ENCODE measurements at regions not wholly inside any gene's neighbourhood (a gene's known extent, or its start where the extent isn't known, plus 50 kb on each side); places are given as distances from the start of the nearest gene placed in this dataset.

GRCh38 chr1:239436286-239436685, 49.9 kb downstream of the CHRM3 start:
- H3K4me1 Mint-ChIP-seq, result no peaks in the 10 kb centered on the region
- CTCF ChIA-PET, result no interaction called here

GRCh38 chr1:239437822-239438221, 51.5 kb downstream of the CHRM3 start:
- Mint-ChIP-seq H3K9me3 (no peaks in the 10 kb centered on the region), H3K27ac (no peak overlapping the region), H3K27me3 (no peaks in the 10 kb centered on the region), H3K4me3 (no peak overlapping the region), H3K4me1 (no peaks in the 10 kb centered on the region), H3K36me3 (ENCODE audit: low read depth) (no peaks in the 10 kb centered on the region)
- ChIA-PET POLR2A (no interaction called here), CTCF (no interaction called here)
- DNase-seq, result no peak

More at GRCh38 chr1:239436286-239436685, 49.9 kb downstream of the CHRM3 start:
- Mint-ChIP-seq H3K36me3 (ENCODE audit: low read depth) (no peaks in the 10 kb centered on the region), H3K27ac (no peak overlapping the region), H3K27me3 (no peaks in the 10 kb centered on the region), H3K9me3 (no peaks in the 10 kb centered on the region), H3K4me3 (no peak overlapping the region)
- POLR2A ChIA-PET, result no interaction called here
- DNase-seq, result no peak

DNA sequence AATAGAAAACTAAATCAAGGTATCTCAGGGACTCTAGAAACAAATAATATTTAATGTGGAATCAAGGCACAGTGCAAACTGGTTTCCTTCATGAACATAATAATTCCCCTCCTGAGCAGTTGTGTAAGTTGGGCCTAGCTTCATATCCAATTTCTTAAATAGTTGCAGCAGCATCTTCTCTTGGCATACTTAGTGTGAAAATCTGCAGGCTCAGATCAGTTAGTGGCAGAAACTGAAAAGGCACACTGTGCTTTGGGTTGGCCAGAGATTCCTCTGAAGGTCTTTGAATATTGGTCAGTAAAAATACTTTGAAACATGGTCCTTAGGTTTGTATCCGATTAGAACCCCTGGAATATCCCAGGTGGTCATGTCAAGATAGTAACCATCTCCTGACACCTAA, 52.5 kb downstream of the CHRM3 start:
- CTCF ChIA-PET, result no interaction called here
- H3K4me1 Mint-ChIP-seq, result no peaks in the 10 kb centered on the region

GRCh38 chr1:239443361-239443760, 57.0 kb downstream of the CHRM3 start:
- no peaks in the 10 kb centered on the region for H3K36me3 Mint-ChIP-seq (ENCODE audit: low read depth)
- ChIA-PET POLR2A (no interaction called here), CTCF (no interaction called here)
- no peaks in the 10 kb centered on the region for H3K9me3 Mint-ChIP-seq
- H3K27ac Mint-ChIP-seq, result no peak overlapping the region
- H3K27me3 Mint-ChIP-seq, result no peaks in the 10 kb centered on the region
- no peak for DNase-seq
- no peaks in the 10 kb centered on the region for H3K4me1 Mint-ChIP-seq
- H3K4me3 Mint-ChIP-seq, result no peak overlapping the region

More for the DNA sequence above, 52.5 kb downstream of the CHRM3 start:
- no peaks in the 10 kb centered on the region for H3K36me3 Mint-ChIP-seq (ENCODE audit: low read depth)
- no peak for DNase-seq
- no peaks in the 10 kb centered on the region for H3K27me3 Mint-ChIP-seq
- H3K9me3 Mint-ChIP-seq, result no peaks in the 10 kb centered on the region
- POLR2A ChIA-PET, result no interaction called here
- H3K4me3 Mint-ChIP-seq, result no peak overlapping the region
- H3K27ac Mint-ChIP-seq, result no peak overlapping the region

- Mint-ChIP-seq H3K4me3 (no peak overlapping the region), H3K27ac (no peak overlapping the region), H3K4me1 (no peaks in the 10 kb centered on the region), H3K9me3 (no peaks in the 10 kb centered on the region), H3K36me3 (ENCODE audit: low read depth) (no peaks in the 10 kb centered on the region), H3K27me3 (no peaks in the 10 kb centered on the region)
- ChIA-PET CTCF (no interaction called here), POLR2A (no interaction called here)
- DNase-seq, result no peak
Measured at GRCh38 chr1:239446611-239447010, 60.2 kb downstream of the CHRM3 start.

- Mint-ChIP-seq H3K27me3 (no peaks in the 10 kb centered on the region), H3K4me3 (no peak overlapping the region), H3K27ac (no peak overlapping the region), H3K9me3 (no peaks in the 10 kb centered on the region), H3K36me3 (ENCODE audit: low read depth) (no peaks in the 10 kb centered on the region), H3K4me1 (no peaks in the 10 kb centered on the region)
- POLR2A ChIA-PET, result no interaction called here
- DNase-seq, result no peak
- CTCF ChIA-PET, result no interaction called here
Measured at GRCh38 chr1:239448911-239449310, 62.5 kb downstream of the CHRM3 start.

DNA sequence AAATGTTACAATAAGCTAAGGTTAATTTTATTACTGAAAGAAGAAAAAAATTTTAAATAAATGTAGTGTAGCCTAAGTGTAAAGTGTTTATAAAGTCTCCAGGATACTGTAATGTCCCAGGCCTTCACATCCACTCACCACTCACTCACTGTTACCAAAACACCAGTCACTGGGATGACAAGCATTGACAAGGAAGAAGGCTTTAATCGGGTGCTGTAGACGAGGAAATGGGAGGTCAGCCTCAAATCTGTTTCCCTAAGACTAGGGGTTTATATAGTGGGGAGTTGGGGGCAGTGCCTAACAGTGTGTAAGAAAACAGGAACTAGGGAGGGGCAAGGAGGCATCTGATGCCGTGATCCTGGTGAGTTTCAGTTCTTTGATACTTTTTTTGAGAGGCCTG, 69.4 kb downstream of the CHRM3 start:
- Mint-ChIP-seq H3K4me1 (peaks cover 6% of the 10 kb centered on the region), H3K27ac (no peak overlapping the region), H3K27me3 (no peaks in the 10 kb centered on the region), H3K9me3 (peaks cover 8% of the 10 kb centered on the region), H3K36me3 (ENCODE audit: low read depth) (no peaks in the 10 kb centered on the region), H3K4me3 (no peak overlapping the region)
- ChIA-PET POLR2A (no interaction called here), CTCF (no interaction called here)
- DNase-seq, result no peak

- no peak overlapping the region for H3K4me3 Mint-ChIP-seq
- H3K36me3 Mint-ChIP-seq (ENCODE audit: low read depth), result no peaks in the 10 kb centered on the region
- DNase-seq, result no peak
- H3K9me3 Mint-ChIP-seq, result peaks cover 8% of the 10 kb centered on the region
- peaks cover 6% of the 10 kb centered on the region for H3K4me1 Mint-ChIP-seq
- H3K27ac Mint-ChIP-seq, result no peak overlapping the region
- CTCF ChIA-PET, result interaction anchor here (0.6 kb wide), 1 partner anchor 10 kb away, joined by 3 read pairs; no protein-coding TSS in a partner anchor
- no peaks in the 10 kb centered on the region for H3K27me3 Mint-ChIP-seq
- POLR2A ChIA-PET, result no interaction called here
Measured at GRCh38 chr1:239456788-239457187, 70.4 kb downstream of the CHRM3 start.

GRCh38 chr1:239457491-239458143, 71.2 kb downstream of the CHRM3 start:
- no peak overlapping the region for H3K27ac Mint-ChIP-seq
- POLR2A ChIA-PET, result no interaction called here
- DNase-seq, result no peak
- H3K27me3 Mint-ChIP-seq, result no peaks in the 10 kb centered on the region
- H3K4me3 Mint-ChIP-seq, result no peak overlapping the region
- H3K36me3 Mint-ChIP-seq (ENCODE audit: low read depth), result no peaks in the 10 kb centered on the region
- H3K4me1 Mint-ChIP-seq, result peaks cover 6% of the 10 kb centered on the region
- CTCF ChIA-PET, result no interaction called here
- peaks cover 8% of the 10 kb centered on the region for H3K9me3 Mint-ChIP-seq

GRCh38 chr1:239458144-239458500, 71.8 kb downstream of the CHRM3 start:
- DNase-seq, result no peak
- Mint-ChIP-seq H3K27ac (no peak overlapping the region), H3K36me3 (ENCODE audit: low read depth) (no peaks in the 10 kb centered on the region), H3K9me3 (peaks cover 8% of the 10 kb centered on the region), H3K27me3 (no peaks in the 10 kb centered on the region), H3K4me1 (peaks cover 6% of the 10 kb centered on the region), H3K4me3 (no peak overlapping the region)
- ChIA-PET POLR2A (no interaction called here), CTCF (no interaction called here)

- POLR2A ChIA-PET, result no interaction called here
- Mint-ChIP-seq H3K9me3 (no peaks in the 10 kb centered on the region), H3K27me3 (no peaks in the 10 kb centered on the region), H3K4me1 (no peaks in the 10 kb centered on the region), H3K36me3 (ENCODE audit: low read depth) (no peaks in the 10 kb centered on the region), H3K4me3 (no peak overlapping the region), H3K27ac (no peak overlapping the region)
- DNase-seq, result no peak
- CTCF ChIA-PET, result interaction anchor here (1.2 kb wide), 1 partner anchor 11 kb away, joined by 3 read pairs; no protein-coding TSS in a partner anchor
Measured at GRCh38 chr1:239467730-239468129, 81.4 kb downstream of the CHRM3 start.

DNA sequence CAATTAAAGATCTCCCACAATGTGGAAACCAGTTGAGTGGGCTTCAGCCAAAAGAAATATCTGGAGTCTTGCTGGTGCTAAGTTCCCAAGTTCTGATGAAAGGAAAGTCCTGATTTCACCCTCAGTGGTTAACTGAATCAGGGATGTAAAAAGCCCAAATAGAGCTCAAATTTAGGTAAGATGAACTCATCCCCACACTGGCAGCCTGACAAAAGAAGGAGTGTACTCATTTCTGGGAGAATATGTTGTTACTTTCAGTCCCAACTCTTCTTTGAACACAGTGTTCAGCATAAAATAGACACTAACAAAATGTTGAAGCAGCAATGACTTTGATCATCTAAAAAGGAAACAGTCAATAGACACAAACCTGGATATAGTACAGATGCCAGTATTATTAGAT, 91.7 kb downstream of the CHRM3 start:
- Mint-ChIP-seq H3K4me3 (no peak overlapping the region), H3K9me3 (peaks cover 6% of the 10 kb centered on the region), H3K27me3 (no peaks in the 10 kb centered on the region), H3K4me1 (no peaks in the 10 kb centered on the region), H3K27ac (no peak overlapping the region), H3K36me3 (ENCODE audit: low read depth) (no peaks in the 10 kb centered on the region)
- no peak for DNase-seq
- ChIA-PET POLR2A (no interaction called here), CTCF (no interaction called here)

GRCh38 chr1:239483391-239483790, 97.0 kb downstream of the CHRM3 start:
- Mint-ChIP-seq H3K27ac (no peak overlapping the region), H3K4me3 (no peak overlapping the region), H3K4me1 (peaks cover 2% of the 10 kb centered on the region), H3K27me3 (peaks cover 2% of the 10 kb centered on the region), H3K9me3 (peaks cover 6% of the 10 kb centered on the region), H3K36me3 (ENCODE audit: low read depth) (no peaks in the 10 kb centered on the region)
- ChIA-PET POLR2A (no interaction called here), CTCF (interaction anchor here (1.0 kb wide), 1 partner anchor 414 kb away, joined by 3 read pairs; no protein-coding TSS in a partner anchor)
- no peak for DNase-seq

- H3K4me1 Mint-ChIP-seq, result no peaks in the 10 kb centered on the region
- POLR2A ChIA-PET, result no interaction called here
- no peak overlapping the region for H3K4me3 Mint-ChIP-seq
- CTCF ChIA-PET, result no interaction called here
- DNase-seq, result no peak
- H3K36me3 Mint-ChIP-seq (ENCODE audit: low read depth), result no peaks in the 10 kb centered on the region
- no peaks in the 10 kb centered on the region for H3K27me3 Mint-ChIP-seq
- no peaks in the 10 kb centered on the region for H3K9me3 Mint-ChIP-seq
- H3K27ac Mint-ChIP-seq, result no peak overlapping the region
Measured at GRCh38 chr1:239493811-239494414, 107.5 kb downstream of the CHRM3 start.

Measured in activated CD4-positive, alpha-beta memory T cell treated with anti-CD3 and anti-CD28 coated beads, Interleukin-2, amount 10 ng/mL, durations not matched to agents 7 days and 5 days (primary cell).